OCI-LY7 (cell line): ENCODE measurements at regions not wholly inside any gene's neighbourhood (a gene's known extent, or its start where the extent isn't known, plus 50 kb on each side); places are given as distances from the start of the nearest gene placed in this dataset.

Experiments used
- BruUV-seq: library from RNA; stranded (reverse); fragments of 400-500 nt; replicated peaks from 2 replicates; lab custom pipeline; 2021; lab: Mats Ljungman, UMichigan
- CTCF ChIA-PET: fragments of 300-600 bp; sonication (Branson Sonifier 250); formaldehyde crosslinking; loops from one replicate; lab custom pipeline; 2022; ENCODE audit warnings: antibody characterized with exemption; ENCODE audit not compliant: unreplicated experiment; lab: Charles Lee
- POLR2A ChIA-PET: fragments of 300-600 bp; sonication (Branson Sonifier 250); formaldehyde crosslinking; loops from one replicate; lab custom pipeline; 2022; ENCODE audit warnings: antibody characterized with exemption; lab: Charles Lee
- DNase-seq: peaks from one replicate; pipeline ENCODE4 v3.0.0-alpha.2; 2015; ENCODE audit warnings: low spot score
- H2AFZ ChIP-seq: fragments of 200-600 bp; sonication (generic), shearing (Covaris generic); 2 replicates; pipeline ENCODE4 v1.6.1; 2014; ENCODE audit warnings: mild to moderate bottlenecking, antibody characterized with exemption, low read length, moderate library complexity
- H3K27ac ChIP-seq: fragments of 200-600 bp; sonication (generic); 2 replicates; pipeline ENCODE4 v1.5.1; 2014; ENCODE audit warnings: mixed run types, low read depth, mild to moderate bottlenecking, moderate library complexity, low read length, inconsistent platforms; ENCODE audit not compliant: poor library complexity, severe bottlenecking
- H3K36me3 ChIP-seq: fragments of 200-600 bp; sonication (generic); 2 replicates; pipeline ENCODE4 v1.6.1; 2014; ENCODE audit warnings: mild to moderate bottlenecking, antibody characterized with exemption, low read length, moderate library complexity, mixed read lengths; ENCODE audit not compliant: insufficient read depth
- H3K4me1 ChIP-seq: fragments of 200-600 bp; sonication (generic); 2 replicates; pipeline ENCODE4 v1.5.1; 2014; ENCODE audit warnings: mild to moderate bottlenecking, low read length; ENCODE audit not compliant: insufficient read depth, poor library complexity, severe bottlenecking
- H3K4me2 ChIP-seq: fragments of 200-600 bp; sonication (generic); 2 replicates; pipeline ENCODE4 v1.6.1; 2014; ENCODE audit warnings: mild to moderate bottlenecking, low read length
- H3K4me3 ChIP-seq: fragments of 200-600 bp; sonication (generic); 2 replicates; pipeline ENCODE4 v1.5.1; 2014; ENCODE audit warnings: mild to moderate bottlenecking, low read depth, low read length; ENCODE audit not compliant: poor library complexity, severe bottlenecking
- H3K79me2 ChIP-seq: fragments of 200-600 bp; sonication (generic); 2 replicates; pipeline ENCODE4 v1.6.1; 2016; ENCODE audit warnings: low read depth, mild to moderate bottlenecking, low read length, moderate library complexity, mixed read lengths; ENCODE audit not compliant: insufficient read depth
- H3K9me2 ChIP-seq: fragments of 200-600 bp; sonication (generic); 2 replicates; pipeline ENCODE4 v1.6.1; 2016; ENCODE audit warnings: mild to moderate bottlenecking, low read length, mixed read lengths; ENCODE audit not compliant: insufficient read depth
- H3K9me3 ChIP-seq: fragments of 200-600 bp; sonication (generic); 2 replicates; pipeline ENCODE4 v1.6.1; 2014; ENCODE audit warnings: mild to moderate bottlenecking, mixed run types, low read length, mixed read lengths
- H4K20me1 ChIP-seq: fragments of 200-600 bp; sonication (generic); 2 replicates; pipeline ENCODE4 v1.6.1; 2014; ENCODE audit warnings: mild to moderate bottlenecking, antibody characterized with exemption, low read length, moderate library complexity, mixed read lengths; ENCODE audit not compliant: insufficient read depth
- EZH2phosphoT487 ChIP-seq: fragments of 200-600 bp; sonication (generic); IDR thresholded peaks from 2 replicates; pipeline ENCODE4 v1.6.1; 2018; ENCODE audit warnings: low read depth, borderline replicate concordance, mild to moderate bottlenecking, mixed run types, antibody characterized with exemption, low read length, moderate library complexity, mixed read lengths
- intact Hi-C: fragments of 100-400 bp; cut with micrococcal nuclease; formaldehyde crosslinking; loops from one replicate; pipeline ENCODE4 v1.10.0; 2022; ENCODE audit not compliant: unreplicated experiment
- TF ChIP-seq, protein P1 (sequence below): fragments of 200-600 bp; sonication (generic); conservative IDR thresholded peaks from 2 replicates; pipeline ENCODE4 v1.5.1; 2014; ENCODE audit warnings: mild to moderate bottlenecking, antibody characterized with exemption, low read length, moderate library complexity, mixed read lengths

GRCh38 chr3:188940573-188940932, 231.2 kb upstream of the TPRG1 start:
- no peaks in the 10 kb centered on the region for H3K9me2 ChIP-seq
- no peak for TF ChIP-seq EZH2phosphoT487
- TF ChIP-seq, protein P1, sequence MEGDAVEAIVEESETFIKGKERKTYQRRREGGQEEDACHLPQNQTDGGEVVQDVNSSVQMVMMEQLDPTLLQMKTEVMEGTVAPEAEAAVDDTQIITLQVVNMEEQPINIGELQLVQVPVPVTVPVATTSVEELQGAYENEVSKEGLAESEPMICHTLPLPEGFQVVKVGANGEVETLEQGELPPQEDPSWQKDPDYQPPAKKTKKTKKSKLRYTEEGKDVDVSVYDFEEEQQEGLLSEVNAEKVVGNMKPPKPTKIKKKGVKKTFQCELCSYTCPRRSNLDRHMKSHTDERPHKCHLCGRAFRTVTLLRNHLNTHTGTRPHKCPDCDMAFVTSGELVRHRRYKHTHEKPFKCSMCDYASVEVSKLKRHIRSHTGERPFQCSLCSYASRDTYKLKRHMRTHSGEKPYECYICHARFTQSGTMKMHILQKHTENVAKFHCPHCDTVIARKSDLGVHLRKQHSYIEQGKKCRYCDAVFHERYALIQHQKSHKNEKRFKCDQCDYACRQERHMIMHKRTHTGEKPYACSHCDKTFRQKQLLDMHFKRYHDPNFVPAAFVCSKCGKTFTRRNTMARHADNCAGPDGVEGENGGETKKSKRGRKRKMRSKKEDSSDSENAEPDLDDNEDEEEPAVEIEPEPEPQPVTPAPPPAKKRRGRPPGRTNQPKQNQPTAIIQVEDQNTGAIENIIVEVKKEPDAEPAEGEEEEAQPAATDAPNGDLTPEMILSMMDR = no peak
- POLR2A ChIA-PET = interaction anchor here (0.6 to 1.4 kb wide), 4 partner anchors 13 to 855 kb away, joined by 3 to 7 read pairs (median 6); no protein-coding TSS in a partner anchor
- no peaks in the 10 kb centered on the region for H3K9me3 ChIP-seq
- BruUV-seq = no TSS peak
- no peaks in the 10 kb centered on the region for H4K20me1 ChIP-seq
- H3K27ac ChIP-seq = no peak overlapping the region
- peaks cover 9% of the 10 kb centered on the region for H3K4me1 ChIP-seq
- no peak overlapping the region for H2AFZ ChIP-seq
- intact Hi-C loops = no loop called here
- CTCF ChIA-PET = no interaction called here
- no peaks in the 10 kb centered on the region for H3K36me3 ChIP-seq
- DNase-seq = no peak
- H3K4me2 ChIP-seq = peak overlapping the region; percentile 2; the same call in 1 of the 2 replicates
- no peak overlapping the region for H3K4me3 ChIP-seq
- H3K79me2 ChIP-seq = no peaks in the 10 kb centered on the region

DNA sequence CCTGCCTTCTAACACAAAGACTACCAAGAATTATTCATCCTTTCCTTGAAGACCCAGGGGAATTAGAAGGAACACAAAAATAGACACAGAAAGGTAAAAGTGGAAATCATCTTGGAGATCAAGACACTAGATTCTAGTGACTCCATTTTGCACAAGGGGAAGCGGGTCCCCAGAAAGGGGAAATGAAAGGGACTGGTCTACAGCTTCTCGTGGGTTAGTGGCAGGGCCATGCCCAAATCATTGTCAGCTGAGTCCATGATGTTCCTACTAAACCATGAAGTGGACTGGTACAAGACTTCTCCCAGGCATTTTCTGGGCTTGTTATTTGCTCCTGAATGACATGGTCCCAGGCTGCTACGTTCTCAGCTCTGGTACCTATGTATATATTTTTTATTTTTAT, 230.7 kb upstream of the TPRG1 start:
- Histone ChIP-seq H3K4me2 (peak overlapping the region; percentile 2; the same call in 1 of the 2 replicates), H3K79me2 (no peaks in the 10 kb centered on the region), H3K9me2 (no peaks in the 10 kb centered on the region), H3K4me1 (peaks cover 9% of the 10 kb centered on the region), H3K27ac (no peak overlapping the region), H3K36me3 (no peaks in the 10 kb centered on the region), H3K9me3 (no peaks in the 10 kb centered on the region), H3K4me3 (no peak overlapping the region), H4K20me1 (no peaks in the 10 kb centered on the region), H2AFZ (no peak overlapping the region)
- no peak for TF ChIP-seq EZH2phosphoT487
- TF ChIP-seq, protein P1 = no peak
- POLR2A ChIA-PET = interaction anchor here (0.6 to 1.5 kb wide), 5 partner anchors 9 to 856 kb away, joined by 4 to 7 read pairs (median 6); no protein-coding TSS in a partner anchor
- BruUV-seq = no TSS peak
- intact Hi-C loops = no loop called here
- DNase-seq = peak; percentile 70
- CTCF ChIA-PET = no interaction called here

DNA sequence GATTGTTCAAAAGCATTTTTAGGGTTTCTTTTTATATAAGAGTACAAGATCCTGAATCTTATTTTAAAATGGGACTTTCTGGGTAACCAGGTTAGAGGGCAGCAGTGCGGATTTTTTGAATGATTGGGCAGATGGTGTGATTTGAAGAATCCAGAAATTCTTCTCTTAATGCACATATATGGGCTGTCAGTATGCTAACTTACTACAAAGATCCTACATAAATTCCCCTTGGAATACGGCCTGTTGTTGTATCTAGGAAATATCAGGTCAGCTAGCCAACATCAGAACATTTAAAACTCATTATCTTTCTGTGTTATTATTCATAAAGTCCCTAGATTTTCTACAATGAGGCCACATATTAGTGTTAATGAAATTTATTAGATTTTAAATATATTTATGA, 229.6 kb upstream of the TPRG1 start:
- no peak for DNase-seq
- H3K4me2 ChIP-seq = no peak overlapping the region
- H3K4me3 ChIP-seq = no peak overlapping the region
- H4K20me1 ChIP-seq = no peaks in the 10 kb centered on the region
- ChIA-PET POLR2A (interaction anchor here (0.7 to 1.5 kb wide), 3 partner anchors 11 to 1331 kb away, joined by 3 to 6 read pairs (median 6); no protein-coding TSS in a partner anchor), CTCF (interaction anchor here (0.5 kb wide), 1 partner anchor 142 kb away, joined by 3 read pairs; no protein-coding TSS in a partner anchor)
- H3K27ac ChIP-seq = no peak overlapping the region
- TF ChIP-seq, protein P1 = no peak
- no peak for TF ChIP-seq EZH2phosphoT487
- peaks cover 9% of the 10 kb centered on the region for H3K4me1 ChIP-seq
- no TSS peak for BruUV-seq
- no peaks in the 10 kb centered on the region for H3K9me3 ChIP-seq
- intact Hi-C loops = no loop called here
- no peaks in the 10 kb centered on the region for H3K9me2 ChIP-seq
- no peak overlapping the region for H2AFZ ChIP-seq
- no peaks in the 10 kb centered on the region for H3K36me3 ChIP-seq
- H3K79me2 ChIP-seq = no peaks in the 10 kb centered on the region
